Effector CD4-positive, alpha-beta T cell (primary cell): ENCODE measurements at regions not wholly inside any gene's neighbourhood (a gene's known extent, or its start where the extent isn't known, plus 50 kb on each side); places are given as distances from the start of the nearest gene placed in this dataset.
"Not testable (repeated sequence)": the region's sequence is repeated elsewhere in the genome, so short reads cannot be mapped to it uniquely, and the experiment has no call there.

ENCODE experiments used
- DNase-seq: peaks from one replicate; pipeline ENCODE4 v3.0.0-alpha.2; 2020

- no peak for DNase-seq
These were observed 407.5 kb upstream of the ZEB2 start for GRCh38 chr2:144927429-144927828.

GRCh38 chr2:144925886-144926285 lies 406.0 kb upstream of the ZEB2 start:
- DNase-seq: no peak

- DNase-seq: no peak
These were observed 404.9 kb upstream of the ZEB2 start for GRCh38 chr2:144924827-144925226.

- no peak for DNase-seq
These were observed 402.6 kb upstream of the ZEB2 start for GRCh38 chr2:144922519-144922918.

GRCh38 chr2:144920755-144921530 lies 401.0 kb upstream of the ZEB2 start:
- no peak for DNase-seq

GRCh38 chr2:144914622-144915318 lies 394.9 kb upstream of the ZEB2 start:
- no peak for DNase-seq

- DNase-seq: no peak
These were observed 394.2 kb upstream of the ZEB2 start for GRCh38 chr2:144914113-144914512.

- no peak for DNase-seq
These were observed 392.3 kb upstream of the ZEB2 start for GRCh38 chr2:144912206-144912605.

- no peak for DNase-seq
These were observed 386.0 kb upstream of the ZEB2 start for GRCh38 chr2:144905956-144906355.

GRCh38 chr2:144904612-144905011 lies 384.7 kb upstream of the ZEB2 start:
- DNase-seq: no peak

GRCh38 chr2:144903045-144903444 lies 383.1 kb upstream of the ZEB2 start:
- not testable (repeated sequence) for DNase-seq

- DNase-seq: not testable (repeated sequence)
These were observed 381.5 kb upstream of the ZEB2 start for GRCh38 chr2:144901386-144901785.

- DNase-seq: no peak
These were observed 376.4 kb upstream of the ZEB2 start for GRCh38 chr2:144896341-144896740.

GRCh38 chr2:144894612-144895599 lies 375.0 kb upstream of the ZEB2 start:
- DNase-seq: no peak

- no peak for DNase-seq
These were observed 373.5 kb upstream of the ZEB2 start for GRCh38 chr2:144893464-144893863.

GRCh38 chr2:144890828-144891227 lies 370.9 kb upstream of the ZEB2 start:
- DNase-seq: no peak

- DNase-seq: no peak
These were observed 369.4 kb upstream of the ZEB2 start for GRCh38 chr2:144889348-144889747.

GRCh38 chr2:144886862-144887261 lies 366.9 kb upstream of the ZEB2 start:
- no peak for DNase-seq

GRCh38 chr2:144877893-144878292 lies 358.0 kb upstream of the ZEB2 start:
- DNase-seq: no peak

- no peak for DNase-seq
These were observed 356.1 kb upstream of the ZEB2 start for GRCh38 chr2:144876013-144876412.

- no peak for DNase-seq
These were observed 355.5 kb upstream of the ZEB2 start for GRCh38 chr2:144875290-144875969.

- no peak for DNase-seq
These were observed 345.8 kb upstream of the ZEB2 start for GRCh38 chr2:144865670-144866069.

GRCh38 chr2:144859716-144860115 lies 339.8 kb upstream of the ZEB2 start:
- DNase-seq: no peak
